ENCODE measurements at regions not wholly inside any gene's neighbourhood (a gene's known extent, or its start where the extent isn't known, plus 50 kb on each side); places are given as distances from the start of the nearest gene placed in this dataset.

DNA sequence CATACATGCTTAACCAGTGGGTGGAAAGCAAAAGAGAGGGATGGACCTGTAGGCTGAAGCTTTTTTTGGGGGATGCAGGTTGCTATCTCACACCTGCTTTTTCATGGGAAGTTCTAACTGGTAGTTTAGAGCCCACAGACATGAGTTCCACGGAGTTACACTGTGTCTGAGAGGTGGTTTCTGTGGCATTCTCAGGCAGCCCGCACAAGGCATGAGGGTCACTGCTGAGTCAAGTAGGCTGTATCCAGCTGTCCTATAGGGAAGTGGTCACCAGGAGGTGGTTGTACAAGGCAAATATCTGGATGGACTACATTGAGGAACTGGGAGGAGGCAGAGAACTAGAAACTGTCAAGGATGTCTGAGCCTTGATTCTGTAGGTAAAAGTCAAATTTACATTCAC lies 351.0 kb upstream of the POM121L12 start:
- TF ChIP-seq POLR2AphosphoS5 (IDR thresholded peaks at IDR 0.05) (no peak), POLR2A (IDR thresholded peaks at IDR 0.05) (no peak)
- TF ChIP-seq, protein P1, sequence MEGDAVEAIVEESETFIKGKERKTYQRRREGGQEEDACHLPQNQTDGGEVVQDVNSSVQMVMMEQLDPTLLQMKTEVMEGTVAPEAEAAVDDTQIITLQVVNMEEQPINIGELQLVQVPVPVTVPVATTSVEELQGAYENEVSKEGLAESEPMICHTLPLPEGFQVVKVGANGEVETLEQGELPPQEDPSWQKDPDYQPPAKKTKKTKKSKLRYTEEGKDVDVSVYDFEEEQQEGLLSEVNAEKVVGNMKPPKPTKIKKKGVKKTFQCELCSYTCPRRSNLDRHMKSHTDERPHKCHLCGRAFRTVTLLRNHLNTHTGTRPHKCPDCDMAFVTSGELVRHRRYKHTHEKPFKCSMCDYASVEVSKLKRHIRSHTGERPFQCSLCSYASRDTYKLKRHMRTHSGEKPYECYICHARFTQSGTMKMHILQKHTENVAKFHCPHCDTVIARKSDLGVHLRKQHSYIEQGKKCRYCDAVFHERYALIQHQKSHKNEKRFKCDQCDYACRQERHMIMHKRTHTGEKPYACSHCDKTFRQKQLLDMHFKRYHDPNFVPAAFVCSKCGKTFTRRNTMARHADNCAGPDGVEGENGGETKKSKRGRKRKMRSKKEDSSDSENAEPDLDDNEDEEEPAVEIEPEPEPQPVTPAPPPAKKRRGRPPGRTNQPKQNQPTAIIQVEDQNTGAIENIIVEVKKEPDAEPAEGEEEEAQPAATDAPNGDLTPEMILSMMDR (IDR thresholded peaks at IDR 0.05) = no peak
